HEK293 (cell line): ENCODE measurements at regions not wholly inside any gene's neighbourhood (a gene's known extent, or its start where the extent isn't known, plus 50 kb on each side); places are given as distances from the start of the nearest gene placed in this dataset.

Experiments
- CTCF ChIA-PET: fragments of 350-600 bp; formaldehyde crosslinking; extraction: SDS; loops from one replicate; lab custom pipeline; 2021; ENCODE audit warnings: antibody characterized with exemption; lab: Yijun Ruan, JAX
- POLR2A ChIA-PET: fragments of 300-600 bp; formaldehyde crosslinking; extraction: SDS; loops from one replicate; lab custom pipeline; 2020; ENCODE audit warnings: antibody characterized with exemption, inconsistent platforms; lab: Yijun Ruan, JAX
- H3K27ac ChIP-seq: fragments of 200-500 bp; sonication (Bioruptor generic); 2 replicates; pipeline ENCODE4 v1.5.1; 2014; ENCODE audit warnings: low read depth, low read length, control low read depth, inconsistent platforms; ENCODE audit errors: extremely low read depth
- H3K36me3 ChIP-seq, 2 experiments: fragments of 200-500 bp in 1 of 2; sonication (Bioruptor generic) in 1 of 2; 1 replicate in 1 of 2; 2 replicates in 1 of 2; pipeline ENCODE4 v1.5.1; 2014 to 2017; ENCODE audit warnings: inconsistent platforms in 2 of 2, low read length in 2 of 2; ENCODE audit not compliant: control insufficient read depth in 2 of 2, insufficient read depth in 1 of 2
- H3K4me1 ChIP-seq: fragments of 200-500 bp; sonication (Bioruptor generic); 2 replicates; pipeline ENCODE4 v1.5.1; 2014; ENCODE audit warnings: mild to moderate bottlenecking, low read length, inconsistent platforms; ENCODE audit not compliant: control insufficient read depth, insufficient read depth
- H3K4me3 ChIP-seq: 2 replicates; pipeline ENCODE4 v1.5.1; 2011; ENCODE audit warnings: low read depth, mild to moderate bottlenecking, control low read depth, low read length, moderate library complexity
- H3K9me3 ChIP-seq: fragments of 200-500 bp; sonication (Bioruptor generic); 2 replicates; pipeline ENCODE4 v1.5.1; 2014; ENCODE audit warnings: low read depth, low read length, inconsistent platforms; ENCODE audit not compliant: control insufficient read depth, insufficient read depth
- GLIS1 ChIP-seq: fragments of 450-650 bp; formaldehyde crosslinking; IDR thresholded peaks from 2 replicates; pipeline ENCODE4 v1.5.1; 2016; ENCODE audit warnings: missing biosample characterization, missing genetic modification characterization
- GLIS2 ChIP-seq: fragments of 450-650 bp; formaldehyde crosslinking; IDR thresholded peaks from 2 replicates; pipeline ENCODE4 v1.5.1; 2016; ENCODE audit warnings: missing biosample characterization, missing genetic modification characterization
- KLF16 ChIP-seq: fragments of 450-650 bp; formaldehyde crosslinking; IDR thresholded peaks from 2 replicates; pipeline ENCODE4 v1.5.1; 2017; ENCODE audit warnings: missing biosample characterization, missing genetic modification characterization
- KLF7 ChIP-seq: fragments of 450-650 bp; formaldehyde crosslinking; IDR thresholded peaks from 2 replicates; pipeline ENCODE4 v1.5.1; 2016; ENCODE audit warnings: missing biosample characterization, missing genetic modification characterization, borderline replicate concordance
- KLF8 ChIP-seq: fragments of 450-650 bp; formaldehyde crosslinking; IDR thresholded peaks from 2 replicates; pipeline ENCODE4 v1.5.1; 2016; ENCODE audit warnings: missing biosample characterization, missing genetic modification characterization
- PATZ1 ChIP-seq: fragments of 450-650 bp; formaldehyde crosslinking; IDR thresholded peaks from 2 replicates; pipeline ENCODE4 v1.5.1; 2016; ENCODE audit warnings: missing biosample characterization, missing genetic modification characterization
- TSHZ1 ChIP-seq: fragments of 450-650 bp; formaldehyde crosslinking; IDR thresholded peaks from 2 replicates; pipeline ENCODE4 v1.5.1; 2016; ENCODE audit warnings: missing biosample characterization, missing genetic modification characterization, borderline replicate concordance
- ZBTB10 ChIP-seq: fragments of 450-650 bp; formaldehyde crosslinking; IDR thresholded peaks from 2 replicates; pipeline ENCODE4 v1.5.1; 2016; ENCODE audit warnings: missing biosample characterization, missing genetic modification characterization
- ZBTB44 ChIP-seq: fragments of 450-650 bp; IDR thresholded peaks from 2 replicates; pipeline ENCODE4 v1.5.1; 2018; ENCODE audit warnings: missing biosample characterization, mild to moderate bottlenecking, missing genetic modification characterization
- ZNF10 ChIP-seq: fragments of 450-650 bp; formaldehyde crosslinking; IDR thresholded peaks from 2 replicates; pipeline ENCODE4 v1.5.1; 2017; ENCODE audit warnings: missing biosample characterization, missing genetic modification characterization
- ZNF223 ChIP-seq: fragments of 450-650 bp; formaldehyde crosslinking; IDR thresholded peaks from 2 replicates; pipeline ENCODE4 v1.5.1; 2016; ENCODE audit warnings: missing biosample characterization, missing genetic modification characterization
- ZNF362 ChIP-seq: fragments of 450-650 bp; formaldehyde crosslinking; IDR thresholded peaks from 2 replicates; pipeline ENCODE4 v1.5.1; 2016; ENCODE audit warnings: missing biosample characterization, missing genetic modification characterization
- ZNF449 ChIP-seq: fragments of 450-650 bp; formaldehyde crosslinking; IDR thresholded peaks from 2 replicates; pipeline ENCODE4 v1.5.1; 2017; ENCODE audit warnings: missing biosample characterization, mild to moderate bottlenecking, missing genetic modification characterization, moderate library complexity
- ZNF473 ChIP-seq: fragments of 450-650 bp; formaldehyde crosslinking; IDR thresholded peaks from 2 replicates; pipeline ENCODE4 v1.5.1; 2017; ENCODE audit warnings: missing biosample characterization, missing genetic modification characterization
- ZNF585B ChIP-seq: fragments of 450-650 bp; formaldehyde crosslinking; IDR thresholded peaks from 2 replicates; pipeline ENCODE4 v1.5.1; 2016; ENCODE audit warnings: missing biosample characterization, missing genetic modification characterization
- ZNF707 ChIP-seq: fragments of 450-650 bp; formaldehyde crosslinking; IDR thresholded peaks from 2 replicates; pipeline ENCODE4 v1.5.1; 2016; ENCODE audit warnings: missing biosample characterization, missing genetic modification characterization
- ZNF785 ChIP-seq: fragments of 450-650 bp; formaldehyde crosslinking; IDR thresholded peaks from 2 replicates; pipeline ENCODE4 v1.5.1; 2016; ENCODE audit warnings: missing biosample characterization, missing genetic modification characterization
- ZNF830 ChIP-seq: fragments of 450-650 bp; IDR thresholded peaks from 2 replicates; pipeline ENCODE4 v1.5.0; 2018; ENCODE audit warnings: missing biosample characterization, missing genetic modification characterization, low read depth, mild to moderate bottlenecking, moderate library complexity
- ZSCAN5A ChIP-seq: fragments of 450-650 bp; formaldehyde crosslinking; IDR thresholded peaks from 2 replicates; pipeline ENCODE4 v1.5.1; 2016; ENCODE audit warnings: missing biosample characterization, missing genetic modification characterization

GRCh38 chr13:75050419-75051046 lies 431.4 kb downstream of the TBC1D4 start:
- H3K36me3 ChIP-seq: no peaks in the 10 kb centered on the region
- no peaks in the 10 kb centered on the region for H3K9me3 ChIP-seq
- TF ChIP-seq ZNF449 (tag by site-specific recombination): no peak
- TF ChIP-seq ZNF585B (tag by site-specific recombination): no peak
- no peak for TF ChIP-seq ZNF362 (tag by site-specific recombination)
- no peak for TF ChIP-seq ZNF785
- no peak for TF ChIP-seq KLF16 (tag by site-specific recombination)
- no peak overlapping the region for H3K4me3 ChIP-seq
- H3K4me1 ChIP-seq: no peaks in the 10 kb centered on the region
- ChIA-PET POLR2A (no interaction called here), CTCF (interaction anchor here (0.6 kb wide), 1 partner anchor 13 kb away, joined by 6 read pairs; no protein-coding TSS in a partner anchor)
- no peak overlapping the region for H3K27ac ChIP-seq

- ChIA-PET CTCF (no interaction called here), POLR2A (no interaction called here)
- no peak overlapping the region for H3K27ac ChIP-seq
- no peak overlapping the region for H3K4me3 ChIP-seq
- no peaks in the 10 kb centered on the region for H3K36me3 ChIP-seq
- H3K4me1 ChIP-seq: no peaks in the 10 kb centered on the region
- H3K9me3 ChIP-seq: no peaks in the 10 kb centered on the region
- TF ChIP-seq ZNF830 (tag by site-specific recombination): no peak
- no peak for TF ChIP-seq ZNF223 (tag by site-specific recombination)
- TF ChIP-seq TSHZ1 (tag by site-specific recombination): no peak
- TF ChIP-seq ZSCAN5A: no peak
- no peak for TF ChIP-seq ZBTB10
- TF ChIP-seq GLIS2 (tag by site-specific recombination): no peak
- TF ChIP-seq KLF7 (tag by site-specific recombination): no peak
- TF ChIP-seq KLF8: no peak
- no peak for TF ChIP-seq PATZ1
- no peak for TF ChIP-seq ZNF707 (tag by site-specific recombination)
- TF ChIP-seq GLIS1: no peak
- TF ChIP-seq ZNF10: no peak
- no peak for TF ChIP-seq ZBTB44 (tag by site-specific recombination)
- no peak for TF ChIP-seq ZNF473 (tag by site-specific recombination)
Measured at GRCh38 chr13:75049735-75050335, 432.1 kb downstream of the TBC1D4 start.
